ENCODE measurements at regions not wholly inside any gene's neighbourhood (a gene's known extent, or its start where the extent isn't known, plus 50 kb on each side); places are given as distances from the start of the nearest gene placed in this dataset.

- H3K27ac Mint-ChIP-seq = no peak overlapping the region
- no peak overlapping the region for H3K4me3 Mint-ChIP-seq
- peaks cover 6 to 17% of the 10 kb centered on the region in 2 donors for H3K9me3 Mint-ChIP-seq
- H3K4me1 Mint-ChIP-seq = no peaks in the 10 kb centered on the region
- DNase-seq (no peak), ATAC-seq (no peak)
- H3K27me3 Mint-ChIP-seq = no peaks in the 10 kb centered on the region
Measured at GRCh38 chr9:105930011-105930627, 235.8 kb downstream of the TMEM38B start.

- Mint-ChIP-seq H3K4me1 (no peaks in the 10 kb centered on the region), H3K27ac (no peak overlapping the region), H3K27me3 (no peaks in the 10 kb centered on the region), H3K9me3 (peaks cover 7 to 19% of the 10 kb centered on the region in 2 donors), H3K4me3 (no peak overlapping the region)
- DNase-seq (no peak), ATAC-seq (no peak)
Measured at GRCh38 chr9:105932276-105932675, 237.9 kb downstream of the TMEM38B start.

GRCh38 chr9:105950448-105950847, 256.1 kb downstream of the TMEM38B start:
- Mint-ChIP-seq H3K9me3 (peaks cover 15 to 40% of the 10 kb centered on the region in 2 donors), H3K4me1 (no peaks in the 10 kb centered on the region), H3K27me3 (no peaks in the 10 kb centered on the region), H3K4me3 (no peak overlapping the region), H3K27ac (no peak overlapping the region)
- ATAC-seq (no peak), DNase-seq (no peak)

- H3K4me3 Mint-ChIP-seq = no peak overlapping the region
- no peak for DNase-seq
- no peaks in the 10 kb centered on the region for H3K4me1 Mint-ChIP-seq
- peaks cover 15 to 39% of the 10 kb centered on the region in 2 donors for H3K9me3 Mint-ChIP-seq
- no peaks in the 10 kb centered on the region for H3K27me3 Mint-ChIP-seq
- H3K27ac Mint-ChIP-seq = no peak overlapping the region
- no peak for ATAC-seq
Measured at GRCh38 chr9:105950894-105951293, 256.6 kb downstream of the TMEM38B start.

GRCh38 chr9:105954517-105954916, 260.2 kb downstream of the TMEM38B start:
- H3K4me1 Mint-ChIP-seq = no peaks in the 10 kb centered on the region
- no peaks in the 10 kb centered on the region for H3K27me3 Mint-ChIP-seq
- no peak overlapping the region for H3K27ac Mint-ChIP-seq
- no peak overlapping the region for H3K4me3 Mint-ChIP-seq
- no peak for DNase-seq
- no peak for ATAC-seq
- H3K9me3 Mint-ChIP-seq = peaks cover 0 to 6% of the 10 kb centered on the region in 2 donors

- no peak for ATAC-seq
- DNase-seq = no peak
- Mint-ChIP-seq H3K9me3 (no peaks in the 10 kb centered on the region), H3K27me3 (no peaks in the 10 kb centered on the region), H3K4me1 (no peaks in the 10 kb centered on the region), H3K4me3 (no peak overlapping the region), H3K27ac (no peak overlapping the region)
Measured at GRCh38 chr9:105957830-105958229, 263.5 kb downstream of the TMEM38B start.

- H3K9me3 Mint-ChIP-seq = no peaks in the 10 kb centered on the region
- no peaks in the 10 kb centered on the region for H3K27me3 Mint-ChIP-seq
- ATAC-seq (no peak), DNase-seq (no peak)
- no peak overlapping the region for H3K4me3 Mint-ChIP-seq
- no peaks in the 10 kb centered on the region for H3K4me1 Mint-ChIP-seq
- H3K27ac Mint-ChIP-seq = no peak overlapping the region
Measured at GRCh38 chr9:105958587-105958986, 264.2 kb downstream of the TMEM38B start.

- no peak for ATAC-seq
- Mint-ChIP-seq H3K27ac (no peak overlapping the region), H3K4me1 (no peaks in the 10 kb centered on the region), H3K9me3 (no peaks in the 10 kb centered on the region), H3K27me3 (no peaks in the 10 kb centered on the region), H3K4me3 (no peak overlapping the region)
- DNase-seq = no peak
Measured at GRCh38 chr9:105959531-105959930, 265.2 kb downstream of the TMEM38B start.

GRCh38 chr9:105963343-105964099, 269.2 kb downstream of the TMEM38B start:
- DNase-seq (no peak), ATAC-seq (no peak)
- H3K9me3 Mint-ChIP-seq = no peaks in the 10 kb centered on the region
- no peaks in the 10 kb centered on the region for H3K4me1 Mint-ChIP-seq
- no peak overlapping the region for H3K4me3 Mint-ChIP-seq
- peak overlapping the region in 1 of 2 donors; percentile 47 for H3K27ac Mint-ChIP-seq
- no peaks in the 10 kb centered on the region for H3K27me3 Mint-ChIP-seq

- Mint-ChIP-seq H3K4me3 (no peak overlapping the region), H3K27ac (no peak overlapping the region), H3K9me3 (no peaks in the 10 kb centered on the region), H3K27me3 (no peaks in the 10 kb centered on the region), H3K4me1 (no peaks in the 10 kb centered on the region)
- DNase-seq = no peak
- ATAC-seq = no peak
Measured at GRCh38 chr9:105964156-105964555, 269.8 kb downstream of the TMEM38B start.

- Mint-ChIP-seq H3K4me3 (no peak overlapping the region), H3K27me3 (no peaks in the 10 kb centered on the region), H3K9me3 (no peaks in the 10 kb centered on the region), H3K27ac (no peak overlapping the region), H3K4me1 (no peaks in the 10 kb centered on the region)
- DNase-seq = no peak
- no peak for ATAC-seq
Measured at GRCh38 chr9:105966834-105967233, 272.5 kb downstream of the TMEM38B start.

- Mint-ChIP-seq H3K27ac (peak overlapping the region in 1 of 2 donors; percentile 37), H3K9me3 (no peaks in the 10 kb centered on the region), H3K27me3 (no peaks in the 10 kb centered on the region), H3K4me3 (no peak overlapping the region), H3K4me1 (no peaks in the 10 kb centered on the region)
- DNase-seq (no peak), ATAC-seq (no peak)
Measured at GRCh38 chr9:105967248-105967647, 272.9 kb downstream of the TMEM38B start.

- Mint-ChIP-seq H3K4me3 (no peak overlapping the region), H3K4me1 (no peaks in the 10 kb centered on the region), H3K27me3 (peaks cover 5% of the 10 kb centered on the region), H3K9me3 (no peaks in the 10 kb centered on the region), H3K27ac (no peak overlapping the region)
- DNase-seq (no peak), ATAC-seq (no peak)
Measured at GRCh38 chr9:105967797-105968196, 273.5 kb downstream of the TMEM38B start.

- H3K27ac Mint-ChIP-seq = no peak overlapping the region
- H3K4me1 Mint-ChIP-seq = no peaks in the 10 kb centered on the region
- no peak for DNase-seq
- H3K27me3 Mint-ChIP-seq = peaks cover 10% of the 10 kb centered on the region
- no peaks in the 10 kb centered on the region for H3K9me3 Mint-ChIP-seq
- no peak for ATAC-seq
- H3K4me3 Mint-ChIP-seq = no peak overlapping the region
Measured at GRCh38 chr9:105968811-105969466, 274.6 kb downstream of the TMEM38B start.

GRCh38 chr9:105969636-105970035, 275.3 kb downstream of the TMEM38B start:
- ATAC-seq = no peak
- no peak for DNase-seq
- H3K4me3 Mint-ChIP-seq = no peak overlapping the region

GRCh38 chr9:105971986-105972385, 277.6 kb downstream of the TMEM38B start:
- DNase-seq (no peak), ATAC-seq (no peak)
- no peaks in the 10 kb centered on the region for H3K9me3 Mint-ChIP-seq
- peaks cover 10% of the 10 kb centered on the region for H3K27me3 Mint-ChIP-seq
- H3K4me3 Mint-ChIP-seq = no peak overlapping the region
- H3K4me1 Mint-ChIP-seq = no peaks in the 10 kb centered on the region
- H3K27ac Mint-ChIP-seq = no peak overlapping the region

More at GRCh38 chr9:105969636-105970035, 275.3 kb downstream of the TMEM38B start:
- no peaks in the 10 kb centered on the region for H3K9me3 Mint-ChIP-seq
- no peak overlapping the region for H3K27ac Mint-ChIP-seq
- H3K27me3 Mint-ChIP-seq = peaks cover 10% of the 10 kb centered on the region
- no peaks in the 10 kb centered on the region for H3K4me1 Mint-ChIP-seq

All from stimulated activated naive CD8-positive, alpha-beta T cell treated with anti-CD3 and anti-CD28 coated beads, Interleukin-15, amount 100 ng/mL, for 72 hours (primary cell).